Stimulated activated CD4-positive, alpha-beta T cell treated with anti-CD3 and anti-CD28 coated beads, Interleukin-2, amount 100 ng/mL, for 48 hours (primary cell): ENCODE measurements at regions not wholly inside any gene's neighbourhood (a gene's known extent, or its start where the extent isn't known, plus 50 kb on each side); places are given as distances from the start of the nearest gene placed in this dataset.
"Not testable (repeated sequence)": the region's sequence is repeated elsewhere in the genome, so short reads cannot be mapped to it uniquely, and the experiment has no call there.

Source experiments
- DNase-seq, 2 donors: peaks; one replicate each; pipeline ENCODE4 v3.0.0-alpha.2; 2020

DNA sequence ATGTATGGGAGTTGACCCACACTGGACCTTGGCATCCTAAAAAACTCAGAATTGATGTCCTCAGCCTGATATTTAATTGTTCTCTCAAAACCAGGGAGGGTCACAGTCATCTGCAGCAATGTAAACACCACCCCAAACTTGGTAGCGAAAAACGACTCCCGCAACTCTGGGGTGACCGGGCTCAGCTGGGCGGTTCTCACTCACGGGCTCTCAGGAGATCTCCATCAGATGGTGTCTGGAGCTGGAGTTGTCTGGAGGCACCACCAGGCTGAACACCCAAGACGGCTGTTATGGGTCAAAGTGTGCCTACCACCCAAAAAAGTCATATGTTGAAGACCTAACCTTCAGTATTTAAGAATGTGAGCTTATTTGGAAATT is 50.9 kb upstream of the NXT1 start:
- no peak for DNase-seq

DNA sequence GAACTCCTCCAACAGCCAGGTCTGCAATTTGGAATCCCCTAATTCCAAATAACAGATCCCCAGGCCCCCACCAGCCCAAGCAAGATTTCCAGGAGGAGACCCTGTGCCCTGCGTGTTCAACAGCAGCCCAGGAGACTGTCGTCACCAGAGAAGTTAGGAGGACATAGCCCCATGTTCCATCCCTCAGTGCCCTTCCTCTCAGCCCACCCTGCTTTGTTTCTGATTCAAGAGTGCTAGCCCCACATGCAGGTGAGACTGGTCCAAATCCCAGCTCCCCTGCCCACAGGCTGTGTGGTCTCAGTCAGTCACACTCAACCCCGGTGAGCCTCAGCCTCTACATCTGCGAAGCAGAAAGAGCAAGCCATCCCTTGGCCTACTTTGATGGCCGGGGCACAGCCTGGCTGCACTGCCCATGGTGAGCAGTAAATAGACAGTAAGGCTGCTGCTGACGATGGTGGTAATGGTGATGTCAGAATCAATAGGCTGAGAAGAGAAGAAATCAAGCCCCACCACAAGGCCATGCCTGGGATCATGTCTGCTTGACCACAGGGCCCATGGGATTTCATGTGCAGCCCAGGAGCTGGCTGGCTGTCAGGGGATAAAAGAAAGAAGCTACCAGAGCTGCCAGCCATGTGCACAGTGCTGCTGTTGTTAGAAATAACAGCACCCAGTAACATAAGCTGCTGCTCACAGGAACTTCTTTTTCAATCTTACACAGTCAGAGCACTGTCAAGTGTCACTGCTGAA is 51.5 kb upstream of the NXT1 start:
- DNase-seq: no peak

DNA sequence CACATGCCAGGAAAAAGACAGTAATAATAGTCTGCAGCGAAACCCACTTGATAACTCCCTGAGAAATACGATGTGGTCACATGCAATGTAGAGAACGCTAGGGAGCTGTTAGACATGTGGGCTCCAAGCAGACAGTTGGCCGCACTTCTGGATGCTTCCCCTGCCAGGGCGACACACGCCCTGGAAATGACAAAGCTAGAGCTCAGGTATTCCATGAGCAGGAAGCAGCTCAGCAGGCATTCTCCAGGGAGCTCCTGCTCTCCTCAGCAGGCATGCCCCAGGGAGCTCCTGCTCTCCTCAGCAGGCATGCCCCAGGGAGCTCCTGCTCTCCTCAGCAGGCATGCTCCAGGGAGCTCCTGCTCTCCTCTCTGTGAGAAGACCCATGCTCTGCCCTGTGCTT is 52.4 kb upstream of the NXT1 start:
- DNase-seq: no peak

DNA sequence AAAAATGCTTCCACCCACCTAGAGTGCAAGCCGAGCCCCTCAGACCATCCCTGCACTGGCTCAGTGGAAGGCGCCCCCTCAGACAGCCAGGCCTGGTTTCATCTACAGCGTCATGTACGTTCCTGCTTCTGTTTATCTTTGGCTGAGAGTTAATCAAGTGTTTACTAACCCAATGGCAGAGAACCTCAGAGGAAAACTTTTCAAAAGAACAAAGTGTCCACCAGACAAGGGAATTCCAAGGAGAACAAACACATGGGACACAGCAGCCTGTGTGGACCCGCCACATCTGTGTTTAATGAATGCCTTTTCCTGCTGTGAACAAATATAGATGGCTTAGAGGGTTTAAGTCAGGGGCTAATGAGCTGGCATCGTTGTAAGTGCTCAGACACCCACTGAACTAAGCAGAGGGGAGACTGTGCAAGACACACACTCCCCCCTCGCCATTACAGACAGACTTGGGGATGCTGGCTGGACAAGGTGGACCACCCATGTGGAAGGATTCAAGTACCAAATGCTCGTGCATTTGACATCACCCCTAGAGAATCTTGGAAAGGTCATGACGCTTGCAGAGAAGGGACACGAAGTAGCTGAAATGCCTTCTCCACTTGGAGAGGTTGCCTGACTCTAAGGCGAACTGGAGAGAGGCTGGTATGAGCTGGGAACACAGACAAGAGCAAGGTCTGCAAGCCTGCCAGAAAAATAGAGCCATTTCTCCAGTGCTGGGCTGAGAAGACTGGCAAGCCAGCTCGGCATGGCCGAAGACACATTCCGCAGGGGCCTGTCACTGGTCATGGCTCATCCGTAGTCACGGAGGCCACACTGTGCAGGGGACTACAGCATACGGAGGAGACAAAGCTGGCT is 53.5 kb upstream of the NXT1 start:
- DNase-seq: no peak

DNA sequence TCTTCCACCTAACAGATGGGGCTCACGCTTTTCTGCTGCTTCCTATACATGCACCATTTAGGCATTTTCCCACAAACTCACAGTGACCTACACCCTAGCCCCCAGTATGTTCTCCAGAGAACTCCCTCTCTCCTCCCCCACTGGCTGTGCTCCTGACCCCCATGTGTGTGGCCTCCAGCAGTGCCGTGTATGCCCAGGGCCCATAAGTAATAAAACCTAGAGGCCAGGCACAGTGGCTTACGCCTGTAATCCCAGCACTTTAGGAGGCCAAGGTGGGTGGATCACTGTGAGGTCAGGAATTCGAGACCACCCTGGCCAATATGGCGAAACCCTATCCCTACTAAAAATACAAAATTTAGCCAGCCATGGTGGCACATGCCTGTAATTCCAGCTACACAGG is 54.7 kb upstream of the NXT1 start:
- DNase-seq: no peak

DNA sequence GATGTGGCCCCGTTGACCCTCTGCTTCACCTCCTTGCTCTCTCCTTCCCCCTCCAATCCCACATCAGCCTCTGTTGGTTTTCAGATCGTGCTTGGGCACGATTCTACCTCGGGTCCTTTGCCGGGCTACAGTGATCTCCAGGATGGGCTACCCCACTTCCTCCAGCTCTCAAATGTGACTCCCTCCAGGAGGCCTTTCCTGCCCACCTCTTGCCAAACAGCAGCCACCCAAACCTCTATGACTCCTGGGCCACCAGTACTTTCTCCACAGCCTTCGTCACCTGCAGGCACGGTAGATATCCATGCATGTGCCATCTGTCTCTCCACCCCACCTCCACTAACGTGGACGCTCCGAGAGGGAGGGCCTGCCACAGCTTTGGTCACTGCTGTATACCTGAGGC is 55.9 kb upstream of the NXT1 start:
- no peak for DNase-seq

DNA sequence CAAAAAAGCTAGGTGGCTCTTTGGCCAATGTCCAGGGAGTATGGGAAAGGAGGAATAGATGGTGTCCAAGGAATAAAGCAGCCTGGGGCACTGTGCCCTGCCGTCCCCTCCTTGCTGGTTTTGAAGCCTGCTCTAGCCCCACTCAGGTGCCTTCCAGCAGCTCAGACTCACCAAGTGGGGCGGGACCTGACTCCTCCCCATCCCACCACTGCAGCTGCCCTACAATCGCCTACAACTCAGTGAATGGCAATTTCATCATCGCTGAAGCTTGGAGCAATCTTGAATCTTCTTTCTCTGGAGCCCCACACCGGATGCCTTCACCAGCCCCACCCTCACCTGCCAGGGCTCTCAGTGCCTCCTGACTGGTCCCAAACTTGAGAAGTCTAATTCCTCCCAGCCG is 56.4 kb upstream of the NXT1 start:
- DNase-seq: no peak

DNA sequence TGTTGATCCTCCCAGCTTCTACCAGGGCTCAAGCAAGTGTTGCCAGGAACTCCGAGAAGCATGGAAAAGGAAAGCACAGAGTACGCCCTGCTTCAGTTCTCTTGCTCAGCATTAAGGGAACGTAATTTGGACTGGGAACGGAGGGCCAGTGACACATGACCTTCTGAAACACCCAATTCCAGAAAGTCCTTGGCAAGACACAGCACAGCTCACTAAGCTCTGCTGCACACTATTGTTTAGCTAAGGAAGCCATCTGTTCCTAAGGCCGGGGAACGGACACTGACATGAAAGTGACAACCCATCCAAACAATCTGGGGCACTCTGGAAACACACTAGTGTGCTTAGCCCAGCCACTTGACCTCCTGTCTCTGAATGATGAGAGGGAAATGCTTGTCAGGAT is 56.9 kb upstream of the NXT1 start:
- DNase-seq: no peak

DNA sequence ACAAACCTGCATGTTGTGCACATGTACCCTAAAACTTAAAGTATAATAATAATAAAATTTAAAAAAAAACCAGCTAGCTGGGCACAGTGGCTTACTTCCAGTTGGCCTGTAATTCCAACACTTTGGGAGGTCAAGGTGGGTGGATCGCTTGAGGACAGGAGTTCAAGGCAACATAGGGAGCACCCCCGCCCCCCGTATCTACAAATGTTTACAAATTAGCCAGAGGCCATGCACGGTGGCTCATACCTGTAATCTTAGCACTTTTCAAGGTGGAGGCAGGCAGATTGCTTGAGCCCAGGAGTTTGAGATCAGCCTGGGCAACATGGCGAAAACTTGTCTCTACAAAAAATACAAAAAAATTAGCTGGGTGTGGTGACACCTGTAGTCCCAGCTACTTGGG is 58.3 kb upstream of the NXT1 start:
- DNase-seq: not testable (repeated sequence)

DNA sequence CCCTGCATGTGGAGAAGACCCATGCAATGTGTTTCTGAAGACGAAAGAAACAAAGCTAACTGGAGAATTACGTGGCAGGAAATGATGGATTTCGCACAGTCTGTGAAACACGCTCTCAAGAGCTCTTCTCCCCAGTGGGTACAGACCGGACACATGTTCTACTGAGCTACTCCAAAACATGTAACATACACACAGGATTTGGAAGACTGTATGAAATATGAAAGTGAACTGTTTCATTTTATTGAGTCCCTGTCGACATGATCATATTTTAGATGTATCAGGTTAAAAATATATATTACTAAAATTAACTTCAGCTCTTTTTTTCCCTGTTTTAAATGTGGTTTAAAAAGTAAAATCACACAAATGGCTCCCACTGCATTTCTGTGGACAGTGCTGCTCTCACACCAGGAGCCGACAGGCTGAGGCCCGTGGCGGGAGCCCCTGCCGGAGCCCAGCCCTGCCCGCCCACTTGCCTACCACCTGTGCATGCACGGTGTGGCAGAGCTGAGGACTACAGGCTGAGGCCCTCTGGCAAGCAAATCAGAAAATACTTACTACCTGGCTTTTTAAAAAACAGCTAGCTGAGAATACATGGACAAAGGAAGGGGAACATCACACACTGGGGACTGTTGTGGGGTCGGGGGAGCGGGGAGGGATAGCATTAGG is 58.9 kb upstream of the NXT1 start:
- DNase-seq: no peak

DNA sequence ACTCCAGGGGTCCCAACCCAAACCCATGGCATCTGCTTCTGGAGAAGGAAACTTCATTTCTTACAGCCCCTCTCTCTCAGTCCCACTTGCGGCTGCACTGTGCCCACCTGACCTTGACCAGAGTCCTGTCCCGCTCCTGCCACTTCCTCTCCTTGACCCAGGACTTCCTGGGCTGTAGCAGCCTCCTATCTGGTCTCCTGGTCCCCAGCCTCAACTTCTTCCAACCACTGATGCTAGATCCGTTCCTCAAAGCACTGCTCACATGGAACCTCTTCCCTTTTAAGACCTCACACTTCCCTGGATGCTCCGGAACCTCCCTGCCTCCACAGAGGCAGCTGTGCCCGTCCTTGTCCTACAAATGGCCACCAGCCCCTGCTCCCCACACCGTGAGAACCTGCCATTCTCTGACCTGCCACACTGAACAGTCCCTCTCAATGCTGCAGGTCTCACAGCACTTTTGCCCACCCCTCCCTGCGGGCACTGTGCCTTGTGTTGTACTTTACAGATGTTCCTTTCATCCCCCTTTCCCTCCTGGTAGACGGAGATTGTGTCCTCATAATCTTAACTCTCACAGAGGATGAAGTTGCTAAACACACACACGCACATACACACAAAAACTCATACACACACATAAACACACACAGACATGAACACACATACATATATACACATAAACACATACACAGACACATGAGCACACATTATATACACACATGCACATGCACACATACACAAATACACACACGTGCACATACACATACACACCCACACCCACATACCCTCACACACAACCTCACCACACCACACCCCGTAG is 59.6 kb upstream of the NXT1 start:
- DNase-seq: no peak

DNA sequence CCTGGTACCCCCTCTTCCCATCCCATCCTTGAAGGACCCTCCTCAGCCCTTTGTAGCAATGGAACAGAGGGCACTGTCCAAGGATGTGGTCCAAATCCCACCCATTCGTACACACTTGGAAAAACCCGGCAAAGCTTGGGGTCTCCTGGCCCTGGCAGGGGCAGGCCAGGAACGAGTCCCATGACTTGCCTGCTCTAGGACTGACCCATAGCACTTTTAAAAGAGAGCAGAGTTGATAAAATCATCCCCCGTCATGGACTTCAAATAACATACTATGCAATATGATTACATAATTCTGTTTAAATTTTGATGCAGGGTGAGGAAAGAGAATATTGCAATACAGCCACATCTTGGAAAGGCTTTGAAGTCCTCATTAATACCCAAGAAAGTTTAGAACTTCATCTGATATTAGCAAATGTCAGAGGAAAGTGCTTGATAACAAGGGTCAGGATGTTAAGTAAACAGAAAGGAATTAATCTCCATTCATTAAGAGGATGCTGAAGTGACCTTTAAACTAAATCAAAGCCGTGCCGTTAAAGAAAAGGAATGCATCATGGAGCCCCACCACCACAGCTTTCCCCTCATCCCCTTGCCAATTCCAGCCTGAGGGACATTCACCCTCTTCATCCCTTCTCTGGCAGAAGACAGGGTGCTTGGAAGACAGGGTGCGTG is 60.7 kb upstream of the NXT1 start:
- DNase-seq: no peak

DNA sequence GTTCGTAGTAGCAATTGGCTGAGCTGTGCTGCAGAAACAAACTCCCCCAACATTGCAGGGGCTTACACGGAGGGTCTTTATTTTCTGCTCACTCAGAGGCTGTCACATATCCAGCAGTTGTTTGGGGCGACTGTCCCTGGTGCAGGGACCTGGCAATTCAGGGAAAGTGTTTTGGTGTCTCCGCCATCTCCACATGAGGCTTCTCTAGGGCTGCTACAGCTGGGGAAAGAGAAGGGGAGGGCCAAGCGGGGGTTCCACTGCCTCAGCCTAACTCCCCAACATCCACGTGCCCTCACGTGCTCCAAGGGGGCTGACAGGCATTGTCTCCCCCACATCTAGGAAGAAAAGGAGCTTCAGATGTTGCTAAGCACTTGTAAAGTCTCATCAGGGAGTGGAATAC is 61.3 kb upstream of the NXT1 start:
- no peak for DNase-seq

DNA sequence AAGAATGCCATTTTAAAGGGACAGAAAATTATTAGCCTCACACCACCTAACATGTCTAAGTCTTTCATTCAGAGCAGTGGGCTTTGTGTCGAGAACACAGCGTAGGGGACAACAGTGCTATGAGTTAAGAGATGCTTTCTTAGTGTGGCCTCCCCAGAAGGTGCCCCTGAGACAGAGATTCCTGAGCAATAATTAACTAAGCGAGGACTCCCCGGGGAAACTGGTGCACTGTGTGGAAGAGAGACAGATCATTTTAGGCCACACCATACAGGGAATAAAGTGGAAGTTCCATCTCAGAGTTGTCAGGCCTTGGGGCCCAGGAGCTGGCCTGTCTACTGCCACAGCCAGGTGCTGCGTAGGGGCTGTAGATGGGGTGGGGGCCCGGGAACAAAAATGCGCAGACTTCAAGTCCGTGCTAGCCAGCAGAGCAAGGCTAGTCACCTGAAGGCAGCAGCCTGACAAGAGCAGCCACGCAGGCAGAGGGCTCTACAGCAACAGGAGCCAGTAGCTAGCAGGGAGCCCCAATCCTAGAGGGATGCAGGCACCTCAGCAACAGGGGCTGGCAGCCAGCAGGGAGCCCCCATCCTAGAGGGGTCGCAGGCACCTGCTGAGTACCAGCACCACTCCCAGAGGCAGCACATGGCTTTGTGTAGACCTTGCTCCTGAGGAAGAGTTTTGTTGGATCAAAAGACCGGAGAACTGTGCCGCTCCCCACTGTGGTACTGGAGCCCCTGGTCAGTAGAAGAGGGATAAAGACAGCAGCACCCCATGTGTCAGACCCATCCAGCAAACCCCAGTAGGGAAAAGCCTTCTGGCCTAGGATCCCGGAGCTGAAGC is 63.0 kb upstream of the NXT1 start:
- DNase-seq: no peak

DNA sequence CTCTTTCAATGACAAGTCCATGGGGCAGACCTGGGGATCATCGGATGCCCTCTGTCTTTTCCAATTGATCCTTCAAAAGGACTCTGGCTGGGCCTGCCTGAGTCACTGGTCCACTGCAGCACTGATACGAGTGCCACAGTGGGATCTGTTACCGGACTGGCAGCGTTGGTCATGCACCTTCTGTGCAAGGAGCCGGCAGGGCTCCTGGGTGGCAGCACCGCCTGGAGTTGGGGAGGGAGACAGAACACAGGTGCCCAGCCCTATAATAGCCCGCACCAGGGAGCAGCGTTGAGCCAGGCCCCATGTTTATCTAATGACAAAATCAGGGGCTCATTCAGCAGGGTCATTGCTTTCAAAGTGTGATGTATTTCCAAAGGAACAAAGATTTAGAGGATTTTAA is 64.2 kb upstream of the NXT1 start:
- DNase-seq: no peak

DNA sequence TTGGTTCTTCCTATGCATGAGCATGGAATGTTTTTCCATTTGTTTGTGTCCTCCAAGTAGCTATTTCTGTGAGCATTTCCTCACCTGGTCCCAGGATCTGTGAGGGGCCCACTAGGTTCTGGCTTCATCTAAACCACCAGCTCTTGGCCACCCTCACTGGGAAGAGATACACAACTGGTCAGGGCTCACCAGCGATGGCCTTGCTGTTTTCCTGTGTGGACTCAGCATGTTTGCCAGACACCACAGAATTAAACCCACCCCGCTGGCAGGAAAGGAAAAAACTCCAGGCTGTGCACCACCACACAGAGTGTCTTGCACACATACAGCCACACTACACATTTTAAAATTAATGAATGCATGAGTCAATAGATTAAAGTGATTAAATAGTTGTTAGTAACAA is 65.1 kb upstream of the NXT1 start:
- DNase-seq: no peak

DNA sequence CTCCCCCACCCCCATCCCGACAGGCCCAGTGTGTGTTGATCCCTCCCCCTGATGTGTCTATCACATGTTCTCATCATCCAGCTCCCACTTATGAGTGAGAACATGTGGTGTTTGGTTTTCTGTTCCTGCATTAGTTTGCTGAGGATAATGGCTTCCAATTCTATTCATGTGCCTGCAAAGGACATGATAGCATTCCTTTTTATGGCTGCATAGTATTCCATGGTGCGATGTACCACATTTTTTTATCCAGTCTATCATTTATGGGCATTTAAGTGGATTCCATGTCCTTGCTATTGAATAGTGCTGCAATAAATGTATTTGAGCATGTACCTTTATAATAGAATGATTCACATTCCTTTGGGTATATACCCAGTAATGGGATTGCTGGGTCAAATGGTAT is 66.6 kb upstream of the NXT1 start:
- DNase-seq: no peak

DNA sequence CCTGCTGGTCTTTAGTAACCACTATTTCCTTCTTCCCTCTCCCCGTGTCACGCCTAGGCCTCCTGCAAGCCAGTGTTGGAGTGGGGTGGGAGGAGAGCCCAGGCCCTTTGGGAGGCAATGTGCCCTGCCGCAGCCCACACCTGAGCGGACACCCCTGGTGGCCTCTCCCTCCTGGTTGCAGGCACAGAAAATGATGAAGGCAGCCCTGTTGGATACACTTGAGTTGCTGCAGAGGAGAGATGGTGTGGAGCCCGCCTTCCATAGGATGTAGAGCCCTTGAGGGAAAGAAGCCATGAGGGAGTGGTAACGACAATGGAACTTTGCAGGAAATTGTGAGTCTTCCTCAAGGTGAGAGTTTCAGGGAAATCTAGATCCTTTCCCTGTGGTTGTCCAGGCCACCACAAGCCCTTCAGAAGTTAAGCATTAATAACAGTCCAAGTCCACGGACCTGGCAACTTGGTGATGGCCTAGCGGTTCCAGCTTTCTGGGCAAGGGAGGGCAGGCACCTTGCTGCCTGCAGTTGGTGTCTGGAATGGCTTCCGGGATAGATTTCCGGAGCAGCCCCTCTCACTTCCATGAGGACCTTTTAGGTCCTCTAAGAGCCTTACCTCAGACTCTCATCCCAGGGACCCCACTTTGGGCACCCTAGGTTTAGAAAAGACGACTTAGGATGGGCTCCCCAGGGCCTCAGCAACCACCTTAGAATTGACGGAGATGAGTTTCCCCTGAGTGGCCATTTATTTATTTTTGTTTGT is 67.3 kb upstream of the NXT1 start:
- no peak for DNase-seq

DNA sequence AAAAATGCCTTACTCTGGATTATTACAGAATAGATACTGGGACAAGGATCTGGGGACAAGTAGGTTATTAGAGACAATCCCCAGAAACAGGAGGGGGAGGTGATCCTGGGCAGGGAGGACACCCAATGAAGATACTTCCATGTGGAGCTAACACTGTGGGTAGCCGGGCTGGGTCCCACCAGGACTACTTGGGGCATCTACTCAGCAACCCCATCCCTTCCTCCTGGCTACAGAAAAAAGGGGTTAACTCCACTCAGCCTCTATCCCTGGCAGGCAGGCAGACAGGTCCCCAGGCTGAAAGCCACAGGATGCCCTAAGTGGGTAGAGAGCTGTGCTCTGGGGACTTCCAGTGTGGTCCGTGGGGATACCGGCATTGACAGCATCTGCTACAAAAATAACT is 68.0 kb upstream of the NXT1 start:
- no peak for DNase-seq

DNA sequence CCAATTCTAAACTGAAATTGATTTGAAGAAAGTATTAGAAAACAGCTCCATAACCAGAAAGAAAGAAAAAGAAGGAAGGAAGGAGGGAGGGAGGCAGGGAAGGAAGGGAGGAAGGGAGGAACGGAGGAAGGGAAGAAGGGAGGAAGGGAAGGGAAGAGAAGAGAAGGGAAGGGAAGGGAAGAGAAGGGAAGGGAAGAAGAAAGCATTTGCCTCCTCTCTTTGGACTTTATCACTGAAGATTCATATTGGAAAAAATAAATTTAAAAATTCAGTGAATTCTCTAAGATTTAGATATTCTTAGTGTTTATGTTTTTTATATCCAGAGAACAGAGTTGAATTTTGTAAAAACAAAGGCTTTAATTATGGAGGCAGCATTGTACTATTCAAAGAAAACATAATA is 68.5 kb upstream of the NXT1 start:
- DNase-seq: no peak

DNA sequence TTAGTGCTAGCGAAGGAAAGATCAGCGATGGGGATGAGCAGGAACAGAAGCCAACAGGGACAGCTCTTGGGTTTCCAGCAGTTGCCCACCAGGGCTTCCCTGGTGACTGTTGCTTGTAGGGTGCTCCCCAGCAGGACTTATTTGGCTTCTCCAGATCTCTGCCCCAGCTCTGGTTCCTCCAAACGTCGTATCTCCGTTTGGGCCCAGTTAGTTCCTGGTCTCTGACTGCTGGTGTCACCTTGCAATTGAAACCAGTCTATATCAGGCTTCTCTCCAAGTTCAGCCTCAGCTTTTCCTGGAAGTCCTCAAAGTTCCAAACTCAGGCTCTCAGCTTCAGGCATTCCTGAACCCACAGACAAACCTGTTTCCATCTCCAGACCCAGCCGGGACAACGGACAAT is 70.8 kb upstream of the NXT1 start:
- DNase-seq: no peak
